Hippocampal formation (tissue), 2 donors: ENCODE measurements at regions not wholly inside any gene's neighbourhood (a gene's known extent, or its start where the extent isn't known, plus 50 kb on each side); places are given as distances from the start of the nearest gene placed in this dataset.

Experiments used
- DNase-seq, 2 donors: peaks; one replicate each; lab custom pipeline; 2025; lab: John Stamatoyannopoulos, UW

DNA sequence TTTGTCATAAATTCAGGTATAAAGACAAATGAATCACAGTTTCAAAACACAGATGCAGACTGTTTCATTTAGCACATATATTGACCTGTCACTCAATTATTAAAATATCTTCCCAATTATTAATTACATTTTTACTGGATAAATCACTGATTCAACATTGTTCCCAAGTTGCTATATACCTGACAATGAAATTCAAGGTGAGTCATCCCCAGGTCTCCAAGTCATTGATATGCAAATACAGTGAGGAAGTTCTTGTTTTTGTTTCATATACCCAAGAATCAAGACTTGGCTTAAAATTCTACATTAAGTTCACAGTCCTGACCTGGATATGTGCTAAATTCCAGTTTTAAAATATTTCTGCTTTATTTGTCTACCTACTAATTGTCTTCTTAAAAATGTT, 599.3 kb upstream of the PSMD7 start:
- no peak for DNase-seq

DNA sequence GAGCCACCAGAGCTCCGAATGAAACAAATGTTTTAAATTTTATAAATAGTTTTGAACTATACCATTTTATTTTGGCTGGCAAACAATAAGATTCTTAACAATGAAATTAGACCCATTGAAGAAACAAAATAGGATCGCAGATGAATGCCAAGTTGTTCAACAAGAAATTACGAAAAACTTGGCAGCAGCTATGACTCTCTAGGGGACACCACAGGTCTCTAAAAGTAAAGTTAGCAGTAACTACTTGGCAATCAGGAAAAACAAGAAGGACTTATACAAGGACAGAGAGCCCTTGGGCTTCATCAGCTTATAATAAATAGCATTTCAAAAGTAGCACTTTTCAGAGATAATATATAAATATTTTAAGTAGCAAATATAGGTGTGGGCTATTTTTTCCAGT, 603.8 kb upstream of the PSMD7 start:
- DNase-seq: no peak

DNA sequence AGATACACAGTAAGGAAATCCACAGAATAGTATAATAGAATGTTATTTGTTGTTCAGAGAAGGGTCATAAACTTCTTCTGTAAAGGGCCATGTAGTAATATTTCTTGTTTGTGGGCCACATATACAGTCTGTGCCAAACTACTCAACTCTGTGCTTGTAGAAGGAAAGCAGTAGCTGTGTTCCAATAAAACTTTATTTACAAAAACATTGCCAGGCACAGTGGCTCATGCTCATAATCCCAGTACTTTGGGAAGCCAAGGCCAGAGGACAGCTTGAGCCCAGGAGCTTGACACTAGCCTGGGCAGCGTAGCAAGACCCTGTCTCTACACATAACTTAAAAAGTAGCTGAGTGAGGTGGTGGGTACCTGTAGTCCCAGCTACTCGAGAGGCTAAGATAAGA, 612.8 kb upstream of the PSMD7 start:
- DNase-seq: no peak

DNA sequence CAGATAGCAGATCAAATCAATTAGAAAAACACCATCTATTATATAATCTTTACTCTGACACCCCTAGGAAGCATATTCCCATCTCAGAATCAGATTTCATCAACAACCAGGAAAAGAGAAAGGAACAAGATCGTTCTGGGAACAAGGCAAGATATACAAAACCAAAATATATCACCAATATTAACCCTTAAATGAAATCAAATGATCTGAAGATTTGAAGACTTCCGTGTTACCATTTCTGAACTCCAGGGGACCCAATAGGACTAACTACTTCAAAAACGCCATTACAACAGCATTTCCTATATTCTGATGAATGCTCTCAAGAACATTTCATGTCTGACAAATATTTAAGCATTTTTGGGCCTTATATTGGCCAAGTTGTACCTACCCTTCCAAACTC, 624.2 kb upstream of the ZFHX3 start:
- no peak for DNase-seq

DNA sequence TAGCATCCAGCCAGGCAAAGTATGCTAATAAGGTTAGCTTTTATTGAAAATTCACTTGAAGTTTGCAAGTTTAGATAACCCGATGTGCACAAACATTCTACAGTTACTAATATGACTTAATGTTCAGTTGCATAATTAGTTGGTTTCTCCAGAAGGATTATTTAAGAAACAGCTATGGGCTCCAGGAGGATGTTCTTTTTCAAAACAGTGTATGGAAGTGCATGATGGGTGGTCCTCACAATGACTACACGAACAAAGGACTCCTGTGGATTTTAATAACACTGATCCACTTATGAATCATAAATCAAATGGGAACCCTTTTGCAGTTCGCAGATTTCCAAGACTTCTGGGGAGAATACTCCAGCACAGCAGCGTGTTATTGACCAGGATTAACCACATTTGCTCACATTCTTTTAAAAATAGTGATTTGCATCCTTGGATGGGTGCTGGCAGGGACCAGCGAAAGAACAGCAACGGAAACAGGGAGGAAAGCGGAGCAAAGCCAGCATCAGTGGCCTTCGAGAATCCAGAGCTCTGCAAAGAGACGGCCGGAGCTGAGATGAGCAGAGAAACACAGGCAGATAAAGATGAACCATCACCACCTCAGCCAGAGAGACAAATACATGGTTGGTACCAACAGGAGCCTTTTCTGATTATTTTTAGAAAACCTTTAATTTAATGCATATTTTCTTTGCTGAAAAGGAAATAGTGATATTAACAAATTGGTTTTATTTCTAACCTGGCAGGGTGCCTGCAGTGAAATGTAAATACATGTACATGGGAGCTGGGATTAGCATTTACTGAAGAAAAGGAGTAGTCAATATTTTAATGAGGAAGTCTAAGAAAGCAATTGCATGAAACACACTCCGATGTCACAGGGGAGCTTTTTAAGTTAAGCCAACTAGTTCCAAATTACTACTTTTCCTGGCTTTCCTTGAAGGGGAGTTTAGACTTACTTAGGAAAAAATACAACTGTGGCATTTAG, 623.2 kb upstream of the ZFHX3 start:
- no peak for DNase-seq

GRCh38 chr16:73669535-73670274, 621.8 kb upstream of the ZFHX3 start:
- no peak for DNase-seq

- DNase-seq: no peak
These were observed 615.8 kb upstream of the ZFHX3 start for GRCh38 chr16:73663720-73664119.

DNA sequence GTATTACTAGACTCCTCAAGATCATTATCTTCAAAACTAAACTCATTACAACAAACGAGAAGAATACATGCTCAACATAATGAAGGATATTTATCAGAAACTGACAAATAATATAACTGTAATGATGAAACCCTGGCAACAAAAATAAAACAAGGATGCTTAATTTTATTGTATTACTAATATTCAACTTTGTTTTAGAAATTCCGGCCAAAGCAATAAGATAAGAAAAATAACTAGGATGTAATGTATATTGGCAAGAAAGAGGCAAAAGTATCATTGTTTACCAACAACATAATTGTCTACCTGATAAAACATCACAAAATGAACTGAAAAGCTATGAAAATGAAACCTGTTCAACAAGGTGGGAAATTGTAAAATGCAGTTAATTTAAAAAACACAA, 588.3 kb upstream of the ZFHX3 start:
- DNase-seq: no peak

DNA sequence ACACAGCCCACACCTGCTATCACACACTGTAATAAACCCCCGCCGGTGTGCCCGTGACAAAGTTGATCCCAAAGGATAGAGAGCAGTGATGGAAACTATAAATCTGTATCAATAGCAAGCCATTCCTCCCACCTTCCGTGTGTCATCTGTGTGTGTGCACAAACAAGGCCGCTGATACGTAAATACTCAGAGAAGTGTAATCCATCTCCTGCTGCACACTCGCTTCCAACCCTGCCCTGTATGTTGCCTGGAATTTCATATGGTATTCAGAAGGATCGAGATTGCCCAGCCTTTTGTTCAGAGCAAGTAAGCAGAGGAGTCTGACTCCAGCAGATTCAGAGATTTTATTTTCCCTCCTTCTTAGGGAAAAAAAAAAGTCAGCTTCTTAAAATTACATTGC, 581.1 kb upstream of the ZFHX3 start:
- DNase-seq: no peak

- no peak for DNase-seq
These were observed 569.8 kb upstream of the ZFHX3 start for GRCh38 chr16:73617738-73618137.

DNA sequence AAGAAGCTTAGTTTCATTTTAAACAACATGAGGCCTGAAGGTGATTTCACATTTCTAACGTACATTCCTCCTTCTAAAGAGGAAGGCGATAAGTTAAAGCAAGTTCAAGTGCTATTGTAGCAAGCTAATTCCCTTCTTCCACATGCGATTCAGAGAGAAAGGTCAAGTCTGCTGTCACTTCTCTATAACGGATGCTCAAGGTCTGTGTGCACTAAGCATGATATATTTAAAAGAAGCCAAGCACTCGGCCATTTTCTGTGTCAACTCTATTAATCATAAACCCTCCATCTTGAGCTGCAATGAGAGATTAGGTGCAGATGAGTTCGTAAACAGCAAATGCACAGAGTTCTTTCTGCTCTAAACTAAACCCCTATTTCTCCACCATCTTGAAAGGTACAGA, 568.8 kb upstream of the ZFHX3 start:
- no peak for DNase-seq

- no peak for DNase-seq
These were observed 568.3 kb upstream of the ZFHX3 start for GRCh38 chr16:73616166-73616753.

- no peak for DNase-seq
These were observed 567.4 kb upstream of the ZFHX3 start for GRCh38 chr16:73615071-73615940.

GRCh38 chr16:73614131-73614530, 566.2 kb upstream of the ZFHX3 start:
- DNase-seq: no peak

GRCh38 chr16:73610605-73611156, 562.8 kb upstream of the ZFHX3 start:
- DNase-seq: no peak

DNA sequence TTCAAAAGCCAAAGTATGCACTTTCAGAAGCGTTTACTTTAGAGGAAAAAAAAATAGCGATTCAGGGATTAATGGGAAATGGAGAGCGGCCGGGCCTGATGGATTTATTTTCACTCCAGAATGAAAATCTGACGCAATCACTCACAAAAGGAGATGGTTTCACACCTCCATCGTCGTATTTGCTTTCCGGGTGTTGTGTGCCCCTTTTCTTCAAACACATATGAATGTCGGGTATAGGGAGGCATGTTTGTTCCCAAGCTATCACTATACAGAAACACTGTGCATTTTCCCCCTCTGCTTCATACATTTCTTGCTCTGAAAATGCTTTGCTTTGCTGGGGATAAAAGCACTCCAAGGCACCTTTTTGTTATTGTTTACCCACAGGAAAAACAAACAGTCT, 562.2 kb upstream of the ZFHX3 start:
- DNase-seq: no peak

- DNase-seq: no peak
These were observed 561.0 kb upstream of the ZFHX3 start for GRCh38 chr16:73608911-73609310.

- no peak for DNase-seq
These were observed 557.4 kb upstream of the ZFHX3 start for GRCh38 chr16:73605309-73605708.

DNA sequence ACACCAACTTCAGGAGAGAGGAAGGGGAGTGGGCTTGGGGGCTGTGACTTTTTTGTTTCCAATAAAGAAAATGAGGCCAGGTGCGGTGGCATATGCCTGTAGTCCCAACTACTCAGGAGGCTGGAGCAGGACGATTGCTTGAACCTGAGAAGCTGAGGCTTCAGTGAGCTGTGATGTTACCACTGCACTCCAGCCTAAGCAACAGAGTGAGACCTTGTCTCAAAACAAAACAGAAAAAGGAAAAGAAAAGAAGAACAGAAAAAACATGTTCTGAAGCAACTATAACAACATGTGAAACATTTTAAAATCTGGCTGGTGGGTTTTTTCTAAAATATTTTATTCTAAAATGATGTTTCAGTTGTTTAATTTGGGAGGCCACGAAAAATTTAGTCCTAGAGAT, 554.0 kb upstream of the ZFHX3 start:
- DNase-seq: no peak

GRCh38 chr16:73599870-73600269, 551.9 kb upstream of the ZFHX3 start:
- DNase-seq: no peak

DNA sequence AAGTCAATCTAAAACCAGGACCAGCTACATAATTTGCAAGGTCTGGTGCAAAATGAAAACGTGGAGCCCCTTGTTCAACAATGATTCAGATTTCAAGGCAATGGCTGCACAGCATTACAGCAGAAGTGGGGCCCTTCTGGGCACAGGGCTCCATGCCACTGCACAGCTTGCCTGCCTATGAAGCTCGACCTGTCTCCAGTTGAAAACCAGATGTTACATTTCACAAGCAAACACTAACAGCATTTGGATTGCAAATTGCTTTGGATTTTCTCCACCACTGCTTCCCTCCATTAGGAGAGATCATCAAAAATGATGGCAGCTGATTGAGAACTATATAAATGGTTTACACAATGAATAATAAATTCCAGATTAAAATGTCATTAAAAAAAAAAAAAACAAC, 551.4 kb upstream of the ZFHX3 start:
- no peak for DNase-seq

GRCh38 chr16:73584157-73584556, 536.2 kb upstream of the ZFHX3 start:
- no peak for DNase-seq
